Fibroblast of skin of left quadriceps (primary cell): ENCODE measurements at regions not wholly inside any gene's neighbourhood (a gene's known extent, or its start where the extent isn't known, plus 50 kb on each side); places are given as distances from the start of the nearest gene placed in this dataset.
"Not testable (repeated sequence)": the region's sequence is repeated elsewhere in the genome, so short reads cannot be mapped to it uniquely, and the experiment has no call there.

ENCODE experiments used
- DNase-seq, 2 experiments: peaks; one replicate each; pipeline ENCODE4 v3.0.0-alpha.2; 2013; ENCODE audit warnings: low read depth in 2 of 2

DNA sequence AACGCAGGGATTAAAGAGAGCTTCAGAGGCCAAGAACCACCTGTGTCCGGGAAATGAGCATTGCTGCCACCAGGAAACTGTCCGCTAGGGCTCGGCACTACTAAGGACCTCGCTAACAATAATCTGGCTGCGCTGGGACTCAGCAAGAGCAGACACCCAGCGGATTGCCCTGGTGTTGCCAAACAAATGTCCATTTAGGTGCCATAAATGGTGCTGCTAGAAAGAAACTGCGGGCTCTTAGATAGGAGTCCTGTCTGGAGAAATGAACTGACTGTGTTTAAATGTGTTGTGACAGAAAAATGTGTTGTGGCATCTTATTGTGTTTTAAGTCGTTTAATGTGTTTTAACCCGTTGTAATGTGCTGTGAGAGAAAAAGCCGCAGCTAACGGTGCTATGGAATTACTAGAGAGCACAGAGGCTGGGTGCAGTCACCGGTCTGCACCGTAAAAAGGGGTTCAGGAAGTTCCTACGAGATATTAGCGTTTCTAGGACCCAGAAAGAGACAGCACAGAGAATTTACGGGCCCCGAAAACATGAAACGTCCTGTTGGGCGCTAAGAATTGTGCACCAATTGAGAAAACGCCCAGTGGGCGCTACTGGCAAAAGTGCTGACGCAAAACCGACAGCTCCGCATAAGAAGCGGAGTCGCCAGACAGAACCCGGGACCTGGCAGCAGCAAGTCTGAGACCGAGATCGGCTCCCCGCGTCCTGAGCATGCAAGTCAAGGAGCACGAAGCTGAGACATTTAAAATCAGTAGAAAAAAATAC is 90.6 kb downstream of the ANXA2R start:
- DNase-seq, result peak; percentile 45 to 59

DNA sequence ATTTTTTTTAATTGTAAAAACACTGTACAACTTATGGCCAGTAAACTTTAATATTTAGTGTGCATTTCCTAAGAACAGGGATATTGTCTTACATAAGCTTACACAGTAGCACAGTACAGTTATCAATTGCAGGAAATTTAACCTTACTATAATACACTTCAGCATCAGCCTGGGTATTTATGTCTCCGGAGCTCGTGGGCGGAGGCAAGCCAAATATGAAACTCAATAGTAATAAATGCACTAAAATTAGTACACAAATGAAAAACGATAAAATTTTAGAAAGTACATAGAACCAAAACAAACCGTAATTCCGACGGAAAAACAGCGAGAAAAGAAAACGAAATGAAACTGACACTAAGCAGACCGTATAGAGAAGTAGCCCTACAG is 91.2 kb downstream of the ANXA2R start:
- DNase-seq, result no peak

DNA sequence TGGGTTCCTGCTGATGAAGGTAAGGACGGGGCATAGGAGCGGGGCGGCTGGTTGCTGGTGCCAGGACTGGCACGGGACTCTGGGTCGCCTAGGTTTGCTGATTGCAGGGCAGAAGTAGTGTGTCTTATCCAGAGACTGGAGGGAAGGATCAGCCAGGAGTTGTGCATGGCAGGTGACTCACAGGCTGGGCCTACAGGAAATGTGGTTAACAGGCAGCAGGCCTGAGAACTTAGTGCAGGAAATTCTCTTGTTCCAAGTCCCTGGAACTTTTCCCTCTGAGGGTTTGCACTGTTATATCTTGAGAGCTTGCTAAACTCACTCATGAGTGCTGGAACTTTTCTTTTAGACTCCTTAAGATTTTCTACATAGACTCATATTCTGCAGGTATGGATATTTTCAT is 95.1 kb downstream of the ANXA2R start:
- peak; percentile 74 to 75 for DNase-seq

DNA sequence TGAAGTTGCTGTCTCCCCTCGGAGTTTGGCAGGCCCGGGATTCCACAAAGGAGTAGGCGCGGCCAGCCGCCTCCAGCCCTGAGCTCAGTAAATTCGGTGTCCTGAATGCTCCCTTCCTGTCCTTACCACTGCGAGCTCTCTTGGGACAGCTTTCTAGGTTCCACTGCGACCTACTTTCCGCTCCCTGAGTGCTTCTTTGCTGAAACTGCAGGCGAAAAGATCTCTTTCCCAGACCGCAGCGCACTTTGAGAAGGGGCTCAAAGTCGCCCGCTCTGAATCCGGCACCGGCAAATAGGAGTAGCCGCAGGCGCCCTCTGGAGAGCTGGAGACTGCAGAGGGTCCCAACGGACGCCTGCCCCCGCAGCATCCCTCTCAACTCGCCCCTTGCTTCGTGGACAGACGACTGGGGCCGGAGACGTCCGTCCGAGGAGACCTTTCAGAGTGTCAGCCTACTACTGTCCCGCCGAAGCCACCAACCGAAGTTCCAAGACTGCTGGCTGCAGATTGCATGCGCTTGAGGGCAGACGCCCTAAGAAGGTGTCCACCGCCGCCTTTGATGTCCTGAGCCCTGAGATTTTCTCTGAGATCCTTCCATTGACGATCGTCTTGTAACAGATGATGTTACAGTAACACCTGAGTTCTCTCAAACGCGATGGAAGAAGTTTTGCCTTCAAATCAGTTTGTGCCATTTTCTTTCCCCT is 96.0 kb downstream of the ANXA2R start:
- no peak for DNase-seq

DNA sequence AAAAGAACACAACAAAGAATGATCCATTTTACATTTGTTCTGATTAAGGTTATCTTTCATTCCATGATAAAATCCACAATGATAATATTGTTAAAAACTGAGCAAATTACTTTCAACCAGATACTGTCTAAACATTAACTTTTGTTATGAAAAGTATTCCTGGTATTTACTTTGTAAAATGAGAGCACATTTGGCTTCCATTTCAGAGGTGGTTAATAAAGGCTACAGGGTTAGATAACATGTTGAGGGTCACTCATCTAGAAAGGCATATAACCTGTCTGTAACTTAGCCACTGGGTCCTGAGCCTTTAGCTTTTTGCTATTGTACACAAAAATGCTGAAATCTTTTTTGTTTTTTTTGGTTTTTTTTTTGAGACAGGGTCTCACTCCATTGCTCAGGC is 99.3 kb downstream of the ANXA2R start:
- DNase-seq, result no peak

DNA sequence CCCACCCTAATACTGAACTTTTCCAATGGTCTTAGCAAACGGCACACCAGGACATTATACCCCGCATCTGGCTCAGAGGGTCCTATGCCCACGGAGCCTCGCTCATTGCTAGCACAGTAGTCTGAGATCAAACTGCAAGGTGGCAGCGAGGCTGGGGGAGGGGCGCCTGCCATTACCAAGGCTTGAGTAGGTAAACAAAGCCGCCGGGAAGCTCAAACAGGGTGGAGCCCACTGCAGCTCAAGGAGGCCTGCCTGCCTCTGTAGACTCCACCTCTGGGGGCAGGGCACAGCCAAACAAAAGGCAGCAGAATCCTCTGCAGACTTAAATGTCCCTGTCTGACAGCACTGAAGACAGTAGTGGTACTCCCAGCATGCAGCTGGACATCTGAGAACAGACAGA is 108.1 kb downstream of the ANXA2R start:
- DNase-seq, result not testable (repeated sequence)

DNA sequence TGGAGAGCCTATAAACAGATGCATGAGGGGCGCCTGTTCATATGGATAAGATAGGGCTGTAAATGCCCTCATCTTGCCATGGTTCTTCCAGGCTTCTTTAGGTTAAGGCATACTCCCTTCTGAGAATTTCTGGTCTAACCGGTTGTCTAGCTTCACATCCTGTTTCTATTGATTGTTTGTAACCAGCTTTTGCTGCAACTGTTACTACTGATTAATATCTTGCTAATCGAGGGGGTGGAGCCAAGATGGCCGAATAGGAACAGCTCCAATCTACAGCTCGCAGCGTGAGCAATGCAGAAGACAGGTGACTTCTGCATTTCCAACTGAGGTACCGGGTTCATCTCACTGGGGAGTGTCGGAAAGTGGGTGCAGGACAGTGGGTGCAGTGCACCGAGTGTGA is 108.7 kb downstream of the ANXA2R start:
- DNase-seq, result not testable (repeated sequence)

DNA sequence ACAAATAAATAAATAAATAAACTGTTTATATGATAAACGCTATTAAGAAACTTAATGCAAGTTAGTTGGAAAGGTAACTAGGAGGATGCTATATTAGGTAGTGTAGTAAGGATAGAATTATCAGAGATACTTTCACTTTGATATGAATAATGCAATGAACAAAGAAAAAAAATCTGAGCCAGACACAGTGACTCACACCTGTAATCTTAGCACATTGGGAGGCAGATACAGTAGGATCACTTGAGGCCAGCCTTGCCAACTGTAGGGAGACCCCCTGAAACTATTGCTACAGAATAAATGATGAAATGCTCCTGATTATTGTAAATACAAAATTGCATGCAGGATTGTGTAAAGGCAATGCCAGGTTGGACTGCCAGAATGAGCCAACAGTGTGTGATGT is 109.2 kb downstream of the ANXA2R start:
- DNase-seq, result no peak

DNA sequence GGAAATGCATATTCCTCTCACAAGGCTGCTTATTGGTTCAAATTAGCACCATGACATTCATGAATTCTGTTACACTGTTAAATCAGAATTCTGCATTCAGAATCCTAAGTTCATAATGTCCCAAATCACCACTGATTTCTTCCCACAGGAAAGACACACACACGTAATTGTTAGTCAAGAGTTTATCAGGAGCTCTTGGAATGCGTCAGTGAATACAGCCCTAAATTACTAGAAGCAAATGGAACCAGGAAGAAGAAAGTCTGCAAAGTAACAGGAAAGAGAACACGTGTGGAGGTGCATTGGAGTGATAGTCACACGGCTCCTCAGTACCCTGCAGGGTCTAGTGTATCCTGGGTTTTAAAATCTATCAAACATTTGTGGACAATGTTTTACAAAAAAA is 110.2 kb downstream of the ANXA2R start:
- DNase-seq, result no peak

DNA sequence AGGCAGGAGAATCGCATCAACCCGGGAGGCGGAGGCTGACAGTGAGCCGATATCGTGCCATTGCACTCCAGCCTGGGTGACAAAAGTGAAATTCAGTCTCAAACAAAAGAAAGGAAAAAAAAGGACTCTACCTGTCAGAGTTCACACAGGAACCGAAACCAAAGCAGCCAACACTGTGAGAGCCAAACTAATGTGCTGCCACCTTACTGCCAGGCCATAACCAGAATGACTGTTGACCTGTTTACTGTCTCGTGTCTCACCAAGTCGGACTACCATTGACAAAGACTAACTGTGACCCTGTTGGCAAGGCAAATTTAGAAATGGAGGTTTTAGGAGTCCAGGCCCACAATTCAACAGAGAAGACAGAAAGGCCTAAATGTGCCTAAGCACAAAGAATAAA is 112.4 kb downstream of the ANXA2R start:
- DNase-seq, result no peak

DNA sequence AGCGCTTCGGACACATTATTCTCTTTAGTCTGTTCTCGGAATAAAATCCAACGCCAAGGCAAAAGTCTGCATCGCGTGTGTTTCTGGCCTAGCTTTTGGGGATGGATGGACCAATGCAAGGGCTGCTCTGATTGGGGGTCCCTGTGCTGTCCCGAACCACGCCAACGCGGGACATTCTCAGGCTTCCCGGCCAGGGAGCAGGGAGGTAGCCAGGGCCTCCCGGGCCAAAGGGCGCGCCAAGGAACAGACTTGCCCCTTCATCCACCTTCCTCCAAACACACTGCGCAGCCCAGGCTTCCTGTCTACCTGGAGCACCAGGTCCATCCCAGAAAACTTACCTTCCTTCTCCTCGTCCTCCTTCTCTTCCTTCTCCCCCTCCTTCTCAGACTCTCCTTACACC is 113.0 kb upstream of the SELENOP start:
- DNase-seq, result no peak

DNA sequence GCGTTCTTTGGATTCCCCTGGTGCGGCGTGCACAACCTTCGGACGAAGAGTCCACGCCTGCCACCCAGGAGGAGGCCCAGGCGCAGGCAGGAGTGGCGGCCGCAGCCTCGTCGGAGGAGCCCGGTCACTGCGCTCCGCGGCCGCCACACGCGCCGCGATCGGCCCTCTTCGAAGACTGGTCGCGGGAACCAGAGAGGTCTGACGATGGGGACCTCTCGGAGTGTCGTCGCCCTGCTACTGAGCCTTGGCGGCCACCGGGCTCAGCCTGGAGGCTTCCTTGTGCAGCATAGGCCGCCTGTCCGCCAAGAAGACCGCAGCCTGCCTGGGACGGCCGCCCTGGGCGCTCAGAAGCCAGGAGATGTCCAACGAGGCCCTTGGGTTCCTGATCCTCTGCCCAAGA is 112.5 kb upstream of the SELENOP start:
- DNase-seq, result no peak

DNA sequence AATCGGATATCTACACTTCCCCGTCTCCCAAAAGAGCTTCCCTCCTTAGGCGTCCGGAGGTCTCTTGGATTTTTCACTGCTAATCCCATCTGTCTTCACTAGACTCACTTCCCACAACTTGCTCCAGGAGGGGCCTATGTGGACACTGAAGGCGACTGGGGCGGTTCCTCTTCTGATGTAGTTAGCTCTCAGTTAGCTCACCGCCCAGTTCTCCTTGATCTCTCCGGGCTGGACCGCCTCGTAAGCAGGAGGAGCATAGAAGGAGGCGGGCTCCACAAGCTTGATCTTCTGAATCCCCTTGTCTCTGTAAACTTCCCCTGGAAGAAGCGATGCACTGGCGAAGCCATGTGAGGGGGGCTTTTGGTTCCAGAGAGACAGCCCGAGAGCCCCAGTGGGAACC is 112.0 kb upstream of the SELENOP start:
- DNase-seq, result no peak

DNA sequence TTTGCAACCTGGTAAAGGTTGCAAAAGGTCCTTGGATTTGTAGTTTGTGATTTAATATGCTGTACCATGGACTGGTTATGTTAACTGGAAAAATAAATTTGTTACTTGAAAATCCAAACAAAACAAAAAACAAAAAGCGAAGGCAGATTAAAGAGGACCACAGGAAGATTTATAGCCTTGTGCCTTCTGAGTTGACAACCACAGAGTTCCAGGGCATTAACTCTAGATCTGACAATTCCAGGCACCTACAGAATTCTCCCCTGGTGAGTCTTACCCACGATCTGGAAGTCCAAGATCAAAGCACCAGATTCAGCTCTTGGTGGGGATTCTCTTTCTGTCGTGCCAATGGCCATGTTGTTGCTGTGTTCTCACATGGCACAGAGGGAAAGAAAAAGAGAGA is 107.9 kb upstream of the SELENOP start:
- DNase-seq, result no peak

DNA sequence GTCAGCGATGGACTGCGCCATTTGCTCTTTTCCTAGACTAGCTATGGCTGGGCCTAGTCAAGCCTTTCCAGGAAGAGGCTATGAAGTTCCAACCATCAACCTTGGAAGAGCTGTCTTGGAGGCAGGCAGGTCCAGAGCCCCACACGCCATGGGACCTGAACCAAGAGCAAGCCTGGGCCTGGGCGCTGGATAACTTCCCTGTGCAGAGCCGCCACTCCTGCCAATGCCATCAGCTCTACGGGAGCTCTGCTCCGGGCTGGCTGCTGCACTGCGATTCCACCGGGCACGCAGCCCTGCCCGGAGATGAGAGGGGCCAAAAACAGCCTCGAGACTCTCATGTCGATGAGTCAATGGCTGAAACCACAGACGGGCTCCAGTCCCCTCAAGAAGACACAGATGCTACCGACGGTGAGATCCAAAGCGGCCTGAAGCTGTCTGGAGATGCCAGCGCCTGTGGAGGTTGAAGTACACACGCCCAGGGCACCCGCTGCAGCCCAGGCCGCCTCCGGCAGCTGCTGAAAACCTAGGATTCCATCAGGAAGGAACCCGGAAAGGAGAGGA is 103.7 kb upstream of the SELENOP start:
- no peak for DNase-seq

DNA sequence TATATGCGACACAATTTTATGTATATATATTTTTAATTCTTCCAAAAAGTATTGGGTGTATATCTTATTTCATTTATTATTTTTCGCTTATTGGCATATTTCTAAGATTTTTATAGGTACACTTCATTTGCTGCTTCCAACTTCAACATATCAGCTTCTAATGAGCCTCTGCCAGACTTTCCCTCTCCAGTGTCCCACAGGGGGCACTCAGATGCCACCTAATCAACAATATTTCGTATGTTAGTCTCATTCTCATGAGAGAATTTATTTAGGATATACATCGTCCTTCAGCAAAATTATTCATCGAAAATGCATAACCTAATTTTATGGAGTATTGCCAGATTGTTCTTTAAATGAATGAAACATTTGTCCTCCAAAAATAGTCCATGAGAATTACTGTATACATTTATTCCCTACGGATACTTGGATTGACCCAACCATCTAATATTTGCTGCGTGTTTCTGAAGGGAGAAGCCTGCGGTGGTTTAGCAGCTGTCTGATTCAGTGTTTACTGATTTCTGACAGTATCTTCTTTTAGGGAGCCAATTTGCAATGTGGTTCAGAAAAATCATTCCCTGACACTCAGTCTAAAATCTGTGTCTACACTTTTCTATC is 100.6 kb upstream of the SELENOP start:
- peak; percentile 25 to 27 for DNase-seq

DNA sequence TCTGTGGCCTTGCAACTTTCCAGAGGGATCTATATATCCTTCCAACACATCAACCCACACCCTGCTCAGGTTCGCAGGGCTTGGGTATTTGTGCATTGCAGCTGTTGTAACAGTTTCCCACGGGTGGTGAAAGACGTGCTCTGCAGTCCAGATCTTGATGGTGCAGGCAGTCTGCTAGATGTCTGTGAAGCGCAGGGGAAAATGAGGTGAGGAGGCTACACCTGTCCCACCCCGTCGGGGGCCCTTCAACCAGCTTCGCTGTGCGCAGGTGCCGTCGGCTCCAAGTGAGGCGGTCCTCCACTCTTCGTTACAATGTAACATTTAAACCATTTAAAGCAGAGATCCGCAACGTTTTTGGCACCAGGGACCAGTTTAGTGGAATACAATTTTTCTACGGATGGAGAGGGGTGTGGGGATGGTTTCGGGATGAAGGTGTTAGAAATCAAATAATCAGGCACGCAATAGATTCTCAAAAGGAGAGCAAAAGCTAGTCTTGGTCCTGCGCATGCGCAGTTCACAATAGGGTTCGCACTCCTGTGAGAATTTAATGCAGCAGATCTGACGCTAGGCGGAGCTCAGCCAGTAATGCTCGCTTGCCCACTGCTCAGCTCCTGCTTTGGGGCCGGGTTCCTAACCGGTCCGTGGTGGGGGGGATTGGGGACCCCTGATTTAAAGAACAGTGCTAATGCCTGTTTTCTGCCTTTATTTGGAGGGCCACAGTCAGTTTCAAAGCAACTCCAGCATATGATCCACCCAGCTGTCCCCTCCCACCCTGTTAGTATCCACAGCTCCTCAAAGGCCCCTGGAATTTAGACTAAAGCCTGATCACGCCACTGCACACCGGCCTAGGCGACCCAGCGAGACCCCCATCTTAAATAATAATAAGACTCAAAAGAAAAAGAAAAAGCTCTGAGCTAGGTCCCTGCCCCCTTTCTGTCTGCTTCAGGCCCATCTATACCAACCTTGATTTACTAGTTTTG is 97.1 kb upstream of the SELENOP start:
- DNase-seq, result peak; percentile 69 to 71

DNA sequence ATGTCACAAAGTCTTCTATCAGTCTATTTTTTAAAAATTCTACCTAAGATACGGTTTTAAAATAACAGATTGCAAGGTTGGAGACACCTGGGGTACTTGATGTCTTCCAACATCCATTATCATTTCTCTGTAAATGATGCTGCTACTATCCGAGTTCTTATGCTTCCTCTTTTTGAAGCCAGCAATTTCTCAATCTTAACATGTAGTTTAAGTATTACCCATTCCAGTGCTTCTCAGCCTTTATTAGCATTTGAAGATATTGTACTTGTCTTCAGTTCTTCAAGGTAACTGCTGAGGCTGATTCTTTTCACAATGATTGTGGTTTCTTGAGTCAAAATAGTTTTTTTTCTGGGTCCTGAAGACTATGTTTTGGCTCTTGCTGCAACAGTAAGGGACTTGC is 96.4 kb upstream of the SELENOP start:
- no peak for DNase-seq

DNA sequence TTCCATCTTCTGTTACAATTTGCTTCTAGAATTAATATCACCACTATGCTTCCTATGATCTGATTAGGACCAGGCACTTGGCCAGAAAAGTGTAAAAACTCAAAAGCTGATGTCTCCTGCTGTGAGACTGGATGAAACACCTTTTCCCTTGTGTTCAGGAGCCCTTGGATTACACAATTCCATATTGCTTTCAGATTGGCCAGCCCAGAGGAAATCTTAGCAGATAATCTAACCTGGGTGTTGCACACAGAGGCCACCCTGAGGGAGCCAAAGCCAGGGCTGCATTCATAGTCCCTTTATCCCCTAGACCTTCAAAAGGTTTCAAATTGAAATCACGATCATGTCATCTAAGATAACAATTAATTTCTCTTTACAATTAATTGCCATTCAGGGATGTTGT is 94.1 kb upstream of the SELENOP start:
- DNase-seq, result no peak

DNA sequence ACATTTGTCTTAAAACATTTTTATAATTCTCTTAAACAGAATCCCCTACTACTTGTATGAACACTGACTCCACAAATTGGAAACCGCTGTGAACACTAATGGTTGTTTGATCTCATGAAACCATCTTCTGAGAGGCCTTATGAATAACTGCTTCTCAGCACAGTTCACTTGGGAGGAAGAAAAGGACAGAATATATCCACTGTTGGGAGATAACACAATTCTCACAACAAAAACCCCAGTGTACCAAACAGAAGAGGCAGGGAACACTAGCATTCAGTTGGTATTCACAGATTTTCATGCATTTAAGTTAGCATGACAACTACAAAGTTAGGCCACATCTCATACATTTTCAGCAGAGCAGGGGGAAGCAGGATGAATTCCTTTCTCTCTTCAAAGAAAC is 89.0 kb upstream of the SELENOP start:
- no peak for DNase-seq

DNA sequence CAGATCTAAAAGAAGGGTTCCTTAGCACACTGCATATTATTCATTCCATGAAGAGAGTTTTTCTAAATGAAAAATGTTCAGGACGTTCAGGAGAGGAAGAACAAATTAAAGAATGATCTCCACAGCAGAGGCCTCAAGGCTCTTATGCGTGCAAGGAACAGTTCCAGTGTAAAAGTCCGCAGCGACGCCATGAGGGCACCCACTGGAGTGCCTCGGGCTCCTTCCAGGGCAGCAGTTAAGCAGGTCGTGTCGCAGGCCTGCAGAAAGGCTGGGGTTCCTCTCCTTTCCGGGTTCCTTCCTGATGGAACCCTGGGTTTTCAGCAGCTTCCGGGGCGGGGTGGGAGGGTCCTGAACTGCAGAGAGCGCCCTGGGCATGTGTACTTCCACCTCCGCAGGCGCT is 87.1 kb upstream of the SELENOP start:
- DNase-seq, result no peak

DNA sequence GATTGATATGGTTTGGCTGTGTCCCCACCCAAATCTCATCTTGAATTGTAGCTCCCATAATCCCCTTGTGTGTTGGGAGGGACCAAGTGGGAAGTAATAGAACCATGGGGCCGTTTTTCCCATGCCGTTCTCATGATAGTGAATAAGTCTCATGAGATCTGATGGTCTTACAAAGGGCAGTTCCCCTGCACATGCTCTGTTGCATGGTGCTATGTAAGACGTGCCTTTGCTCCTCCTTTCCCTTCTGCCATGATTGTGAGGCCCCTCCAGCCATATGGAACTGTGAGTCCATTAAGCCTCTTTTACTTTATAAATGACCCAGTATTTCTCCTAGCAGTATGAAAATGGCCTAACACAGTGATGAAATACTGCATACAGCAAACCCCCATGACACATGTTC is 84.8 kb upstream of the SELENOP start:
- DNase-seq, result no peak
